ENCODE measurements at regions not wholly inside any gene's neighbourhood (a gene's known extent, or its start where the extent isn't known, plus 50 kb on each side); places are given as distances from the start of the nearest gene placed in this dataset.

GRCh38 chr2:180128861-180129260 is 121.8 kb upstream of the CWC22 start:
- TF ChIP-seq CTCF (IDR thresholded peaks at IDR 0.05) (no peak), POLR2A (IDR thresholded peaks at IDR 0.05) (no peak)
